ENCODE measurements at regions not wholly inside any gene's neighbourhood (a gene's known extent, or its start where the extent isn't known, plus 50 kb on each side); places are given as distances from the start of the nearest gene placed in this dataset.
"Not testable (repeated sequence)": the region's sequence is repeated elsewhere in the genome, so short reads cannot be mapped to it uniquely, and the experiment has no call there.

- H3K36me3 Mint-ChIP-seq (ENCODE audit: low read depth); H3K27me3 Mint-ChIP-seq (ENCODE audit: insufficient read depth); H3K4me3 Mint-ChIP-seq; DNase-seq (ENCODE audit: low spot score); H3K9me3 Mint-ChIP-seq; intact Hi-C loops (cut with micrococcal nuclease); H3K4me1 Mint-ChIP-seq (ENCODE audit: low read depth); H3K27ac Mint-ChIP-seq: not testable (repeated sequence)
Observed at GRCh38 chr9:138203872-138204271, 326.3 kb downstream of the CACNA1B start.

GRCh38 chr9:138206108-138206507 is 328.5 kb downstream of the CACNA1B start:
- intact Hi-C loops (cut with micrococcal nuclease); H3K4me3 Mint-ChIP-seq; H3K4me1 Mint-ChIP-seq (ENCODE audit: low read depth); DNase-seq (ENCODE audit: low spot score); H3K27ac Mint-ChIP-seq; H3K36me3 Mint-ChIP-seq (ENCODE audit: low read depth); H3K9me3 Mint-ChIP-seq; H3K27me3 Mint-ChIP-seq (ENCODE audit: insufficient read depth): not testable (repeated sequence)

GRCh38 chr9:138207300-138208179 is 330.0 kb downstream of the CACNA1B start:
- DNase-seq (ENCODE audit: low spot score); H3K4me3 Mint-ChIP-seq; H3K9me3 Mint-ChIP-seq; H3K36me3 Mint-ChIP-seq (ENCODE audit: low read depth); H3K27me3 Mint-ChIP-seq (ENCODE audit: insufficient read depth); H3K27ac Mint-ChIP-seq; intact Hi-C loops (cut with micrococcal nuclease); H3K4me1 Mint-ChIP-seq (ENCODE audit: low read depth): not testable (repeated sequence)

GRCh38 chr9:138209071-138209644 is 331.6 kb downstream of the CACNA1B start:
- H3K27me3 Mint-ChIP-seq (ENCODE audit: insufficient read depth); H3K9me3 Mint-ChIP-seq; H3K4me3 Mint-ChIP-seq; H3K4me1 Mint-ChIP-seq (ENCODE audit: low read depth); intact Hi-C loops (cut with micrococcal nuclease); H3K27ac Mint-ChIP-seq; DNase-seq (ENCODE audit: low spot score); H3K36me3 Mint-ChIP-seq (ENCODE audit: low read depth): not testable (repeated sequence)

- H3K4me1 Mint-ChIP-seq (ENCODE audit: low read depth); H3K36me3 Mint-ChIP-seq (ENCODE audit: low read depth); DNase-seq (ENCODE audit: low spot score); intact Hi-C loops (cut with micrococcal nuclease); H3K4me3 Mint-ChIP-seq; H3K27me3 Mint-ChIP-seq (ENCODE audit: insufficient read depth); H3K27ac Mint-ChIP-seq; H3K9me3 Mint-ChIP-seq: not testable (repeated sequence)
Observed at GRCh38 chr9:138210388-138210986, 332.9 kb downstream of the CACNA1B start.

GRCh38 chr9:138211070-138211469 is 333.5 kb downstream of the CACNA1B start:
- H3K27ac Mint-ChIP-seq; H3K36me3 Mint-ChIP-seq (ENCODE audit: low read depth); H3K4me3 Mint-ChIP-seq; H3K4me1 Mint-ChIP-seq (ENCODE audit: low read depth); H3K27me3 Mint-ChIP-seq (ENCODE audit: insufficient read depth); DNase-seq (ENCODE audit: low spot score); intact Hi-C loops (cut with micrococcal nuclease); H3K9me3 Mint-ChIP-seq: not testable (repeated sequence)

GRCh38 chr9:138211544-138212219 is 334.1 kb downstream of the CACNA1B start:
- H3K36me3 Mint-ChIP-seq (ENCODE audit: low read depth); H3K4me3 Mint-ChIP-seq; H3K27me3 Mint-ChIP-seq (ENCODE audit: insufficient read depth); H3K4me1 Mint-ChIP-seq (ENCODE audit: low read depth); H3K27ac Mint-ChIP-seq; H3K9me3 Mint-ChIP-seq; intact Hi-C loops (cut with micrococcal nuclease); DNase-seq (ENCODE audit: low spot score): not testable (repeated sequence)

- intact Hi-C loops (cut with micrococcal nuclease); H3K27ac Mint-ChIP-seq; H3K36me3 Mint-ChIP-seq (ENCODE audit: low read depth); H3K4me1 Mint-ChIP-seq (ENCODE audit: low read depth); H3K27me3 Mint-ChIP-seq (ENCODE audit: insufficient read depth); DNase-seq (ENCODE audit: low spot score); H3K4me3 Mint-ChIP-seq; H3K9me3 Mint-ChIP-seq: not testable (repeated sequence)
Observed at GRCh38 chr9:138212811-138213210, 335.2 kb downstream of the CACNA1B start.

GRCh38 chr9:138213748-138214147 is 336.2 kb downstream of the CACNA1B start:
- H3K4me3 Mint-ChIP-seq; H3K27ac Mint-ChIP-seq; H3K27me3 Mint-ChIP-seq (ENCODE audit: insufficient read depth); H3K4me1 Mint-ChIP-seq (ENCODE audit: low read depth); H3K36me3 Mint-ChIP-seq (ENCODE audit: low read depth); H3K9me3 Mint-ChIP-seq; intact Hi-C loops (cut with micrococcal nuclease); DNase-seq (ENCODE audit: low spot score): not testable (repeated sequence)

GRCh38 chr9:138214548-138214947 is 337.0 kb downstream of the CACNA1B start:
- H3K4me3 Mint-ChIP-seq; H3K36me3 Mint-ChIP-seq (ENCODE audit: low read depth); H3K9me3 Mint-ChIP-seq; DNase-seq (ENCODE audit: low spot score); H3K27ac Mint-ChIP-seq; H3K27me3 Mint-ChIP-seq (ENCODE audit: insufficient read depth); intact Hi-C loops (cut with micrococcal nuclease); H3K4me1 Mint-ChIP-seq (ENCODE audit: low read depth): not testable (repeated sequence)

- H3K4me1 Mint-ChIP-seq (ENCODE audit: low read depth); H3K27ac Mint-ChIP-seq; intact Hi-C loops (cut with micrococcal nuclease); H3K9me3 Mint-ChIP-seq; H3K36me3 Mint-ChIP-seq (ENCODE audit: low read depth); H3K4me3 Mint-ChIP-seq; H3K27me3 Mint-ChIP-seq (ENCODE audit: insufficient read depth); DNase-seq (ENCODE audit: low spot score): not testable (repeated sequence)
Observed at GRCh38 chr9:138215588-138215987, 338.0 kb downstream of the CACNA1B start.

- H3K4me3 Mint-ChIP-seq; H3K4me1 Mint-ChIP-seq (ENCODE audit: low read depth); DNase-seq (ENCODE audit: low spot score); H3K36me3 Mint-ChIP-seq (ENCODE audit: low read depth); H3K27ac Mint-ChIP-seq; H3K27me3 Mint-ChIP-seq (ENCODE audit: insufficient read depth); H3K9me3 Mint-ChIP-seq; intact Hi-C loops (cut with micrococcal nuclease): not testable (repeated sequence)
Observed at GRCh38 chr9:138216817-138217216, 339.2 kb downstream of the CACNA1B start.

- H3K36me3 Mint-ChIP-seq (ENCODE audit: low read depth); H3K4me3 Mint-ChIP-seq; H3K9me3 Mint-ChIP-seq; H3K27ac Mint-ChIP-seq; DNase-seq (ENCODE audit: low spot score); H3K4me1 Mint-ChIP-seq (ENCODE audit: low read depth); H3K27me3 Mint-ChIP-seq (ENCODE audit: insufficient read depth); intact Hi-C loops (cut with micrococcal nuclease): not testable (repeated sequence)
Observed at GRCh38 chr9:138217284-138217850, 339.8 kb downstream of the CACNA1B start.

Measured in activated T-helper 1 cell treated with anti-CD3 and anti-CD28 coated beads, Interleukin-12 subunit alpha, Interleukin-12 subunit beta, Interleukin-2, Interleukin-4 antibody, amounts not matched to agents 30 ng/mL and 10 ng/mL and 1 ng/mL, durations not matched to agents 14 hours and 24 hours and 36 hours (primary cell).